Endothelial cell of umbilical vein (primary cell): ENCODE measurements at regions not wholly inside any gene's neighbourhood (a gene's known extent, or its start where the extent isn't known, plus 50 kb on each side); places are given as distances from the start of the nearest gene placed in this dataset.

Experiments
- BruUV-seq: library from RNA; stranded (reverse); fragments of 400-500 nt; replicated peaks from 2 replicates; lab custom pipeline; 2021; lab: Mats Ljungman, UMichigan
- CTCF ChIA-PET: fragments of 300-600, 350-600 bp; sonication (Branson Sonifier 250); formaldehyde crosslinking; loops from one replicate; lab custom pipeline; 2021; ENCODE audit warnings: antibody characterized with exemption, inconsistent platforms; lab: Charles Lee
- POLR2A ChIA-PET: fragments of 300-600, 350-600 bp; sonication (Branson Sonifier 250); formaldehyde crosslinking; loops from one replicate; lab custom pipeline; 2021; ENCODE audit warnings: antibody characterized with exemption, inconsistent platforms; lab: Charles Lee
- DNase-seq: peaks from one replicate; pipeline ENCODE4 v3.0.0-alpha.2; 2011; ENCODE audit warnings: low read depth, low spot score
- FAIRE-seq: peaks from 2 replicates; lab custom pipeline; 2011; peaks lifted over from hg19 to GRCh38; lab: Jason Lieb, UNC
- H2AFZ ChIP-seq: 2 replicates; pipeline ENCODE4 v1.6.0; 2012; ENCODE audit warnings: low read depth, low read length, control low read depth, inconsistent platforms
- H3K27ac ChIP-seq: 2 replicates; pipeline ENCODE4 v1.5.1; 2011; ENCODE audit warnings: low read depth, mild to moderate bottlenecking, control low read depth, low read length, moderate library complexity; ENCODE audit not compliant: insufficient read depth
- H3K27me3 ChIP-seq, 2 experiments: 2 replicates each; pipeline versions ENCODE4 v1.6.0 to v1.6.1; 2011; ENCODE audit warnings: low read length in 2 of 2, mixed read lengths in 1 of 2; ENCODE audit not compliant: control insufficient read depth in 2 of 2, insufficient read depth in 2 of 2
- H3K36me3 ChIP-seq, 2 experiments: 2 replicates in 1 of 2; 3 replicates in 1 of 2; pipeline ENCODE4 v1.5.1; 2011; ENCODE audit warnings: low read length in 2 of 2, mild to moderate bottlenecking in 1 of 2, moderate library complexity in 1 of 2; ENCODE audit not compliant: control insufficient read depth in 2 of 2, insufficient read depth in 2 of 2; ENCODE audit errors: extremely low read depth in 1 of 2
- H3K4me1 ChIP-seq: 3 replicates; pipeline ENCODE4 v1.5.1; 2011; ENCODE audit warnings: mild to moderate bottlenecking, low read length; ENCODE audit not compliant: control insufficient read depth, insufficient read depth; ENCODE audit errors: extremely low read depth
- H3K4me2 ChIP-seq: 2 replicates; pipeline ENCODE4 v1.6.1; 2011; ENCODE audit warnings: low read length, control low read depth, mixed read lengths; ENCODE audit not compliant: insufficient read depth
- H3K4me3 ChIP-seq, 3 experiments: fragments of 200-600 bp in 1 of 3; sonication (generic), shearing (Covaris generic) in 1 of 3; replicated peaks in 1 of 3; 2 replicates each; pipeline ENCODE4 v1.5.1; 2011 to 2016; ENCODE audit warnings: control low read depth in 3 of 3, low read length in 3 of 3, mild to moderate bottlenecking in 2 of 3, inconsistent platforms in 1 of 3, low read depth in 1 of 3, moderate library complexity in 1 of 3; ENCODE audit not compliant: insufficient read depth in 1 of 3
- H3K79me2 ChIP-seq: 2 replicates; pipeline ENCODE4 v1.6.0; 2012; ENCODE audit warnings: low read length, inconsistent platforms; ENCODE audit not compliant: control insufficient read depth, insufficient read depth
- H3K9ac ChIP-seq: replicated peaks from 2 replicates; pipeline ENCODE3; 2011; ENCODE audit warnings: low read length, control low read depth; ENCODE audit not compliant: insufficient read depth; ENCODE audit errors: extremely low read depth
- H3K9me1 ChIP-seq: replicated peaks from 3 replicates; pipeline ENCODE4 v1.6.0; 2011; ENCODE audit warnings: mild to moderate bottlenecking, low read length; ENCODE audit not compliant: control insufficient read depth, insufficient read depth; ENCODE audit errors: extremely low read depth
- H3K9me3 ChIP-seq: replicated peaks from 2 replicates; pipeline ENCODE4 v1.5.1; 2012; ENCODE audit warnings: low read length, inconsistent platforms; ENCODE audit not compliant: control insufficient read depth, insufficient read depth
- H4K20me1 ChIP-seq: replicated peaks from 2 replicates; pipeline ENCODE3; 2011; ENCODE audit warnings: mild to moderate bottlenecking, low read length; ENCODE audit not compliant: control insufficient read depth, insufficient read depth; ENCODE audit errors: extremely low read depth
- CTCF ChIP-seq, 2 donors: IDR thresholded peaks; 1 replicate in 1 of 2; 2 replicates in 1 of 2; pipeline ENCODE4 v1.5.1; 2011; ENCODE audit warnings: low read length in 2 of 2, mild to moderate bottlenecking in 2 of 2, moderate library complexity in 2 of 2, control low read depth in 1 of 2, inconsistent platforms in 1 of 2, low read depth in 1 of 2; ENCODE audit not compliant: insufficient read depth in 1 of 2; ENCODE audit errors: extremely low read depth in 1 of 2
- EZH2 ChIP-seq: IDR thresholded peaks from 2 replicates; pipeline ENCODE4 v1.6.1; 2012; ENCODE audit warnings: borderline replicate concordance, low read depth, mild to moderate bottlenecking, moderate library complexity, low read length, inconsistent platforms; ENCODE audit not compliant: severe bottlenecking
- FOS ChIP-seq: IDR thresholded peaks from 2 replicates; pipeline ENCODE4 v1.6.1; 2011; ENCODE audit warnings: mild to moderate bottlenecking, low read length, moderate library complexity, borderline replicate concordance; ENCODE audit not compliant: insufficient read depth
- GATA2 ChIP-seq: IDR thresholded peaks from 2 replicates; pipeline ENCODE4 v1.7.0; 2011; ENCODE audit warnings: low read depth, mild to moderate bottlenecking, moderate library complexity, mixed read lengths, low read length; ENCODE audit not compliant: insufficient read length, insufficient read depth
- JUN ChIP-seq: IDR thresholded peaks from 2 replicates; pipeline ENCODE4 v1.6.1; 2011; ENCODE audit warnings: borderline replicate concordance, low read depth; ENCODE audit not compliant: insufficient read length, insufficient read depth
- MAX ChIP-seq: IDR thresholded peaks from 2 replicates; pipeline ENCODE4 v1.6.1; 2011; ENCODE audit not compliant: insufficient read depth, insufficient read length
- MYC ChIP-seq: IDR thresholded peaks from one replicate; pipeline ENCODE4 v1.6.1; 2011; ENCODE audit warnings: mild to moderate bottlenecking, low read depth, low read length
- POLR2A ChIP-seq: IDR thresholded peaks from 2 replicates; pipeline ENCODE4 v1.6.1; 2012; ENCODE audit warnings: low read depth, mild to moderate bottlenecking, control low read depth, low read length
- POLR2AphosphoS5 ChIP-seq: IDR thresholded peaks from 2 replicates; pipeline ENCODE4 v1.6.1; 2012; ENCODE audit warnings: low read depth, mild to moderate bottlenecking, control low read depth, low read length, moderate library complexity; ENCODE audit not compliant: insufficient read depth
- dilution Hi-C: fragments of 300-500 bp; cut with MboI; formaldehyde crosslinking; loops from one replicate; pipeline ENCODE4 v1.15.0; 2019; ENCODE audit warnings: low sequenced_read_pairs; ENCODE audit not compliant: extremely low pct_ligation_motif_present
- intact Hi-C: fragments of 100-400 bp; cut with micrococcal nuclease; formaldehyde crosslinking; loops from one replicate; pipeline ENCODE4 v1.10.0; 2022

- FAIRE-seq (no peak), DNase-seq (no peak)
- Histone ChIP-seq H3K79me2 (no peaks in the 10 kb centered on the region), H3K9me1 (no peaks in the 10 kb centered on the region), H3K4me3 (no peak overlapping the region), H3K4me1 (no peaks in the 10 kb centered on the region), H3K4me2 (no peak overlapping the region), H3K27me3 (no peaks in the 10 kb centered on the region), H3K9ac (no peak overlapping the region), H3K36me3 (no peaks in the 10 kb centered on the region), H4K20me1 (no peaks in the 10 kb centered on the region), H3K9me3 (peaks cover 2% of the 10 kb centered on the region), H2AFZ (no peak overlapping the region), H3K27ac (no peak overlapping the region)
- ChIA-PET CTCF (interaction anchor here (1.1 kb wide), 1 partner anchor 199 kb away, joined by 3 read pairs; no protein-coding TSS in a partner anchor), POLR2A (no interaction called here)
- no TSS peak for BruUV-seq
- TF ChIP-seq EZH2 (no peak), POLR2AphosphoS5 (no peak), MAX (no peak), POLR2A (no peak), FOS (no peak), GATA2 (no peak), JUN (no peak), MYC (no peak), CTCF (IDR thresholded peaks at IDR 0.05; ENCODE audit: extremely low read depth in 1 of 2, insufficient read depth in 1 of 2, low read depth in 1 of 2, low read length in 2 of 2) (no peak)
- dilution Hi-C loops (no loop called here), intact Hi-C loops (no loop called here)
Observed at GRCh38 chr2:4914036-4914435, 778.1 kb upstream of the SOX11 start.
